HG02623 (cell line): ENCODE measurements at regions not wholly inside any gene's neighbourhood (a gene's known extent, or its start where the extent isn't known, plus 50 kb on each side); places are given as distances from the start of the nearest gene placed in this dataset.
"Not testable (repeated sequence)": the region's sequence is repeated elsewhere in the genome, so short reads cannot be mapped to it uniquely, and the experiment has no call there.

Experiments used
- ATAC-seq: cut with Tn5 transposase; IDR thresholded peaks from one replicate; pipeline ENCODE4 v1.9.1; 2021; ENCODE audit warnings: moderate library complexity; ENCODE audit not compliant: unreplicated experiment

GRCh38 chr5:71905834-71906711 is 187.0 kb downstream of the CARTPT start:
- ATAC-seq: no peak

DNA sequence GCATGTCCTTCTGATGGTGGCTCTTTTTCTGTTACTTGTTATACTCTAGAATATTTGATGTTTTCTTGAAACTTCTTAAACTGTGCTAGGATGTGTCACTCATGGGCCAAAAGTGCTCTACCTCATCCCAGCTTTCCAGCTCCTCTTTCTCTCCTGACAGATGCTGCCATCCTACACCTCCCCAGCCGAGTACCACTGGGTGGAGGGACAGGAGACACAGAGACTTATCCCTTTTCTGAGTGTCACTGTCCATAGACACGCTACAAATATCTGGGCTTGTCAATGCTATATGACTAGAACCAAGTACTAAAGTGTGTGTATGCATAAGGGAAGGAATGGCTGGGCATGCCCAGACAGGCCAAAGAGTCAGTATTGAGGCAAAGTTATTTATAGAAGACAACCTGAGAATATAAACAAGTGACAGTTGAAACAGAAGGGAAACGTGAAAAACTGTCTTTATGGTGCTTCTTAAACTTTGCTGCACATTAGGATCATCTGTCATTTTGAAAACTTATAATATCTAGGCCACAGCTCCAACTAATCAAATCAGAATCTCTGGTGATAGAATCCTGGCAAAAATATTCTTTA is 188.0 kb downstream of the CARTPT start:
- ATAC-seq: no peak

GRCh38 chr5:71907608-71908145 is 188.6 kb downstream of the CARTPT start:
- no peak for ATAC-seq

- ATAC-seq: no peak
Measured at GRCh38 chr5:71910741-71911140, 191.7 kb downstream of the CARTPT start.

DNA sequence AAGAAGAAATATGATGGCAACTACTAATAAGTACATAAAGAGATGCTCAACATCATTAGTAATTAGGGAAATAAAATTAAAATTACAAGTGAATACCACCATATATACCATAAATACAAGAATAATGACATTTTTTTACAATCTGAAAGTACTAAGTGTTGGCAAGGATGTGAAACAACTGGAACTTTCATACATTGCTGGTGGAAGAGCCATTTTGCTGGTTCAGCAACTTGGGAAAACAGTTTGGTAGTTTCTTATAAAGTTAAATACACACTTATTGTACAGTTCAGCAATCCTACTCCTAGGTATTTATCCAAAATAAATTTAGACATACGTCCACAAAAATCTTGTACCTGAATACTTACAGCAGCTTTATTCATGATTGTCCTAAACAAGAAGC is 192.9 kb downstream of the CARTPT start:
- ATAC-seq: no peak

DNA sequence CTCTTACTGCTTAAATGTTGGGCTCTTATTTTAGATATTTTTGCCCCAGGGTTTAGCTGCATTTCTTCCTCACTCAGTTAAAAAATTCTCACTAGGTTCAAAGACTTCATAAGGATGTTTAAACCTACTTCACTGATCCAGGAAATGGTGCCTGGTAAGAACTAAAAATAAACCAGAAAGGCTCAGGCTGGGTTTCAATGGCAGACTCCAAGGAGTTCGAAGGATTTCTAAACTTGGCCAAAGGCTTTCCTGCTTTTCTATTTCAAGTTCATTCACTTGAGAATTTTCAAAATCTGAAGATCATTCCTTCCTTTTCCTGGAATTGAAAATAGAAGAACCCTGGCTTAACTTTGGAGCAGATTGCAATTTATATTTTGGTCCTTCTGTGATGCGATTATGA is 193.0 kb upstream of the MAP1B start:
- no peak for ATAC-seq

DNA sequence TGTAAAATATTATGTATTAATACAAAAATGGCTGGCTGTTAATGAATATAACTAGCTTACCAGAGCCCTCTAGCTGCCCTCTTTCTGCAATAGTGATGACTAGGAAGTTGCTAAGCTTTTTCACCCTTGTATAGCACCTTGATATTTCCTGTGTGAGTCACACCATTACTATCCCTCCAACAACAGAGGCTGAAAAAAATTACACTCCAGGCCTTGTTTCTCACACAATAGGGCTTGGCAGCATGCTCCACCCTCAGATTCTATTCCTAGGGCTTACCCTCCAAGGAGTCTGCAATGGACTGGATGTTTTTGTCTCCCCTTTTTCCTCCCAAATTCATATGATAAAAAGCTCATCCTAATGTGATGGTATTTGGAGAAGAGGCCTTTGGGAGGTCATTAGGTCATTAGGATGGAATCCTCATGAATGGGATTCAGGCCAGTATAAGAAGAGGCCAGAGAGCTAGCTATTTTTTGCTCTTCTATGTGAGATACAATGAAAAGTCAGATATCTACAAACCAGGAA is 184.6 kb upstream of the MAP1B start:
- no peak for ATAC-seq

- ATAC-seq: no peak
Measured at GRCh38 chr5:71923755-71924154, 183.5 kb upstream of the MAP1B start.

GRCh38 chr5:71924325-71924724 is 182.9 kb upstream of the MAP1B start:
- ATAC-seq: no peak

GRCh38 chr5:71924980-71925379 is 182.3 kb upstream of the MAP1B start:
- ATAC-seq: no peak

- no peak for ATAC-seq
Measured at GRCh38 chr5:71925608-71926091, 181.6 kb upstream of the MAP1B start.

- ATAC-seq: no peak
Measured at GRCh38 chr5:71929003-71929402, 178.3 kb upstream of the MAP1B start.

DNA sequence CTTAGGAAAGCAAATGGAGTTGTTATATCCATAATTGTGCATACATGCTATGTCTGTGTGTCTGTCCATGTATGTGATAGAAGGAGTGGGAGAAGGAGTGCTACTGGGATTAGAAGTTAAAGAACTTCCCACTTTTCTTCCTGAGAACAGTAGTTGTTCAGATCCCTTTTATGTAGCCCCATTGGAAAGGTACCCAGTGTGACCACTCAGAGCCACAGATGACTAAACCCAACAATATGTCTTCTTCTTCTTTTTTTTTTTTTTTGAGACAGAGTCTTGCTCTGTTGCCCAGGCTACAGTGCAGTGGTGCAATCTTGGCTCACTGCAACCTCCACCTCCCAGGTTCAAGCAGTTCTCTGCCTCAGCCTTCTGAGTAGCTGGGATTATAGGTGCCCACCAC is 176.7 kb upstream of the MAP1B start:
- not testable (repeated sequence) for ATAC-seq

DNA sequence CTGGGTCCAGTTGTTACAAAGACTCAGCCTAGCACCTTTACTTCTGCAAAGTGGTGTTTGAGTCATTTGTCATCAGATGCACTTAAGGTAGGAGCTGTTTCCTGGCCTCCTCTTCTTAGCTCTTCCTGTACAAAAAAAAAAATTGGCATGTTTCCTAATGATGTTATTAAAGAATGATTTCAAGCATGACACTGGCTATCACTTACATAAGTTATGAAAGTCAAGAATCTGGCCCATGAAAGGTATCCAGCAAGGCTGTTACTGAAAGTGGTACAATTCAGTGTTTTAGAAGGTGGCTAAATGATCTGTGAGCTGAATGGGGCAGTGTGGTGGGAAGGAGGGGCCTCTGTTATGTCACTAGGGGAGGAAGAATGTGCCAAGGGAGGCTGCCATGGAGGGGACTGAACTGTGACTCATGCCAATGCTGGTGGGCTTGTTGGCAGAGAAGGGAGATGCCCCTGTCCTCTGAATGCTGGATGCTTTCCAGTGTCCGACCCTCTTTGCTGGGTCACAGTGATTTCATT is 175.1 kb upstream of the MAP1B start:
- ATAC-seq: no peak

GRCh38 chr5:71932655-71933338 is 174.5 kb upstream of the MAP1B start:
- ATAC-seq: no peak

DNA sequence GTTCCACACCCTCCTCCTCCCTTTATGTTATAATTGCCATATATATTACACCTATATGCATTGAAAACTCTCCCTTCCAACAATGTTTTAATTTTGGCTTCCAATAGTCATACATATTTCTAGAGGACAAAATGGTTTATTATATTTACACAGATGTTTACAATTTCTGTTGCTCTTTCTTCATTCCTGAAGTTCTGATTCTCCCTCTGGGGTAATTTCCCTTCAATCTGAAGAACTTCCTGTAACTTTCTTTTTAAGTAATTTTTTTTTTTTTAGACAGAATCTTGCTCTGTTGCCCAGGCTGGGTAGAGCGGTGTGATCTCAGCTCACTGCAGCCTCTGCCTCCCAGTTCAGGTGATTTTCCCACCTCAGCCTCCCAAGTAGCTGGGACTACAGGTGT is 173.0 kb upstream of the MAP1B start:
- no peak for ATAC-seq

DNA sequence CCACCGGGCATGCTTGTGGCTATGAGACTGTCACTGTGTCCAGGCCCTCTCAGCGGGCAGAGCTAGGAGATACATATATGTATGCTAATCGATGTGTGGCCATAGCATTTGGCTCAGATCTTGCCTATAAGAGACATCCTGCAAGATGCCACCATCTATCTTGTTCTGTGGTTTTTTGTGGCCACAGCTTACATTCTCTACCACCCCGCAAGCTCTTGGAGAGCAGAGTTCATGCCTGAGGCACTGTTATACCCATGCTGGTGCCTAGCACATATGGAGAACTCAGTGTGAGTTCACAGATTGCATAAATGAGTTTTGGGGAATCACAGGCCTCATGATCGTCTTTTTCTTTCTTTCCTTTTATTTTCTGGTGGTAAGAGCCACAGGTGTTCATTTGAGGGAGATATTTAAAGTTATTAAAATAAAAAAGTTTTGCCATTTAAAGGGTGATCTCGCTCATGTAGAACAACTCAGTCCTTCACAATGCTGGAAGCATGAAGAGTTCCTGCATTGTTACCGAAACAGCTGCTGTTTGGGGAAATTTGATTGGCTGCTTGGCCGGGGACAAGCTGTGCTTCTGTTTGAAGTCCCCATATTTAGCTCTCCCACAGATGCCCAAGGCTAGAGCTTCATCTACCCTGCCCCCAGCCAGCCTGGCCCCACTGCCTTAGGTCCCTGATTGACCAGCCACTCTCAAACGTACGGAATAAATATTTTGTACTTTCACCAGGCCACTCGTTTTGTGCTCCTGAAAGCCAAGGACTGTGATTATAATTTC is 169.2 kb upstream of the MAP1B start:
- ATAC-seq: no peak

DNA sequence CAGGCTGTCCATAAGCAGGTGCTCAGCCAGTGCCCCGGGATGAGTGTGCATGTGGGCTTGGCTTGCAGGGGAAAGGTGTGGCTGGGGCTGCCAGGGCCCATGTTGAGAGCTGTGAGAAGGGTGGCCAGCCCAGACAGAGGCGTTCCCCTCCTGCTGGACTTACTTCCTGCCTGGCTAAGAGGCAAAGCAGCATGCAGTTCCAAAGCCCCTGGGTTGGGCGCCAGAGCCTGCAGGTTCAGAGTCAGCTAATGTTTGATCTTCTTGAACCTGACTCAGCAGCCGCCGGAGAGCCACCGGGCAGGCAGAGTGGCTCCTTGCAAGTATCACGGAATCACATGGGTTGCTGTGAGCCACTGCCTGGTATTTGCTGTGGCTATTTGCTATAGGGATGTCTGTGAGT is 168.4 kb upstream of the MAP1B start:
- ATAC-seq: no peak

DNA sequence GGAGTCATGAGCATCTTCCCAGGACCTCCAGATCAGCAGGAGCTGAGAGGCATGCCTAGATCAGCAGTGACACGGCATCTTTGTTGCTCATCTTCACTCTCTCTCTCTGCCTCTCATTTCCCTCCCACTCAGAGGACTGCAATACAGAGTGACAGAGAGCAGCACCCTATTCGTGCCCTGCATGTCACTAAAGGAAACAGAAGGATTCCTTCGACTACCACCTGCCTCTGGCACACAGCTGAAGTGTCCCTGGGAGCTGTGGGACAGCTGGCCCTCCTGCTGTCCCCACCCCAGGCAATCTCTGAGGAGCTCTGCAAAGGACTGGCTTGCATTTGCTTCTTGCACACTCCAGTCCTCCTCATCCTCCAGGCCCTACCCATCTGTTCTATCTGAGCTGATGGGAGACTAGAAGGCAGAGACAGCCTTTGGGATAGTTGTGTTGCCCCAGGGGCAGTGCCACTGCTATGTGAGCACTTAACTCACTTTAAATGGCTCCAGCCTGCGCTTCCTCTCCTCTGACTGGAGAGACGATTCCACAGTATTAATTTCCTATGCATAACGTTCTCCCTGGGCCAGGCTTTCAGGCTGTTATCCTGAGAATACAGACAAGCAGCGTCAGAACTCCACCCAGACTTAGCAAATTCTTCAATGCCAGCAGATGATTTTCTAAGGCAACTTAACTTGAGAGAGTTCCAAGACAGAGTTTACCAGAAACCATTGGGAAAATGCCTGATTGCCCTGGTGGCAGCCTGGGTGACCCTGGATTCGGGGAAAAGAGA is 167.6 kb upstream of the MAP1B start:
- no peak for ATAC-seq

- no peak for ATAC-seq
Measured at GRCh38 chr5:71943874-71944273, 163.4 kb upstream of the MAP1B start.
